AG10803 (cell line): ENCODE measurements at regions not wholly inside any gene's neighbourhood (a gene's known extent, or its start where the extent isn't known, plus 50 kb on each side); places are given as distances from the start of the nearest gene placed in this dataset.

Experiments
- DNase-seq: peaks from one replicate; pipeline ENCODE4 v3.0.0; 2010; ENCODE audit warnings: low read depth
- H3K4me3 ChIP-seq: 2 replicates; pipeline ENCODE4 v1.5.1; 2011; ENCODE audit warnings: mild to moderate bottlenecking, low read length, control low read depth
- TF ChIP-seq, protein P1 (sequence below): conservative IDR thresholded peaks from 2 replicates; pipeline ENCODE4 v1.5.1; 2011; ENCODE audit warnings: mild to moderate bottlenecking, low read length, control low read depth, inconsistent platforms

DNA sequence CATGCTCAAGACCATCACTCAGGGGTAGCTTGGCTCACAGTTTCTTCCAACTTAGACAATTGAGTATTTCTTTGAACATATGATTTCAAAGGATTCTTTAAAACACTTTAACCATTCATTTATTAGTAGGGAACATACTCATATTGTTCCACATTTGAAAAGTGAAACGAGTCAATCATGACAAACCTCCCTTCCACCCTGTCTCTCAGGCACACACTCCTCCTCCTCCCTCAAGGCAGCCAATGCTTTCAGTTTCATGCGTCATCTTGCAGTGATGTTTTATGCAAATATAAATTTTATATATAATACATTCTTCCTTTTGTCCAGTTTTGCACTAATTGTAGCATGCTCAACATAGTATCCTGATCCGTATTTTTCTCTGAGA, 126.0 kb upstream of the BOD1 start:
- no peak for DNase-seq
- TF ChIP-seq, protein P1, sequence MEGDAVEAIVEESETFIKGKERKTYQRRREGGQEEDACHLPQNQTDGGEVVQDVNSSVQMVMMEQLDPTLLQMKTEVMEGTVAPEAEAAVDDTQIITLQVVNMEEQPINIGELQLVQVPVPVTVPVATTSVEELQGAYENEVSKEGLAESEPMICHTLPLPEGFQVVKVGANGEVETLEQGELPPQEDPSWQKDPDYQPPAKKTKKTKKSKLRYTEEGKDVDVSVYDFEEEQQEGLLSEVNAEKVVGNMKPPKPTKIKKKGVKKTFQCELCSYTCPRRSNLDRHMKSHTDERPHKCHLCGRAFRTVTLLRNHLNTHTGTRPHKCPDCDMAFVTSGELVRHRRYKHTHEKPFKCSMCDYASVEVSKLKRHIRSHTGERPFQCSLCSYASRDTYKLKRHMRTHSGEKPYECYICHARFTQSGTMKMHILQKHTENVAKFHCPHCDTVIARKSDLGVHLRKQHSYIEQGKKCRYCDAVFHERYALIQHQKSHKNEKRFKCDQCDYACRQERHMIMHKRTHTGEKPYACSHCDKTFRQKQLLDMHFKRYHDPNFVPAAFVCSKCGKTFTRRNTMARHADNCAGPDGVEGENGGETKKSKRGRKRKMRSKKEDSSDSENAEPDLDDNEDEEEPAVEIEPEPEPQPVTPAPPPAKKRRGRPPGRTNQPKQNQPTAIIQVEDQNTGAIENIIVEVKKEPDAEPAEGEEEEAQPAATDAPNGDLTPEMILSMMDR, result no peak
- H3K4me3 ChIP-seq, result no peak overlapping the region

DNA sequence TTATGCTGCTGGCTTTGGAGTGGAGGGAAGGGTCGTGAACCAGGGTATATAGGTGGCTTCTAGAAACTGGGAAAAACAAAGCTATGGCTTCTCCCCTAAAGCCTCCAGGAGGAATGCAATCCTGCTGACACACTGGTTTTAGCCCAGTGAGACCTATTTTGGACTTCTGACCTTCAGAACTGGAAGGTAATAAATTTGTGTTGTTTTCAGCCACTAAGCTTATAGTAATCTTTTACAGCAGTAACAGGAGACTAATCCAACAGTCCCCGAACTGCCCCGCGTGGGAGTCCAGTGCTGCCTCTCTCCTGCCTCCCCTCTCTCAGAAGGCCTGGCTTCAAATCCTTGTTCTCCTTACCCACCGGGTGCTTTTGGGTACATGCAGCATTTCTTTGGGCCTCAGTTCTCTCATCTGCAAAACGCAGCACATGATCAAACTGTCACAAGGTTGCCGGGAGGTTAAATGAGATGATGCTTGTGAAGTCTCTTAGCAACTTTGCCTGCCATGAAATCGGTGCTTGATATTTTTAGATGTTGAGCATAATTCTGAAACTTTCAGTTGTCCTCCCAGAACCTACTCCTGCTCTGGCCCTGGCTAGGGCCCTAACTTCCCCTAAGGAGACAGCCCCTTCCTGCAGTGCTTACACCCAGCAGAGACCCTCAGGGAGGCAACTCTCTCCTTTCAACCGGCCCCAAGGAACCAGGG, 127.3 kb upstream of the BOD1 start:
- TF ChIP-seq, protein P1, result no peak
- no peak overlapping the region for H3K4me3 ChIP-seq
- DNase-seq, result no peak

GRCh38 chr5:173744551-173744950, 128.1 kb upstream of the BOD1 start:
- TF ChIP-seq, protein P1, result no peak
- no peak for DNase-seq

GRCh38 chr5:173745123-173745522, 128.7 kb upstream of the BOD1 start:
- no peak for DNase-seq
- no peak overlapping the region for H3K4me3 ChIP-seq
- TF ChIP-seq, protein P1, result no peak

More at GRCh38 chr5:173744551-173744950, 128.1 kb upstream of the BOD1 start:
- no peak overlapping the region for H3K4me3 ChIP-seq

DNA sequence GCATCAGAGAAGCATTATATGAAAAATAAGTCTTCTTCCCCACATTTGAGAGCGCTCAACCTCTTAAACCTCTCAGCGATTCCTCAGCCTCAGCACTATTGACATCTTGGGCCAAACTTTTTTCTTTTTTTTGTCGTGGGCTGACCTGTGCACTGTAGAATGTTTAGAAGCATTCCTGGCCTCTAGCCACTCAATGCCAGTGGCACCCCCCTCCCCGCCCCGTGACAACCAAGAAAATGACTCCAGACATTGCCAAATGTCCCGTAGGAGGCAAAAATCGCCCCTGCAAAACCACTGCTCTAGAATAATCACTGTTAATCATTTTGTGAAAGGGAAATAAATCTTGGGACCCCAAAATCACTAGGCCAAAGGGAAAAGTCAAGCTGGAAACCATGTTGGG, 129.1 kb upstream of the BOD1 start:
- H3K4me3 ChIP-seq, result no peak overlapping the region
- TF ChIP-seq, protein P1, result no peak
- DNase-seq, result no peak

- DNase-seq, result no peak
- no peak overlapping the region for H3K4me3 ChIP-seq
- TF ChIP-seq, protein P1, result no peak
Measured at GRCh38 chr5:173746047-173746646, 129.7 kb upstream of the BOD1 start.

- TF ChIP-seq, protein P1, result no peak
- no peak overlapping the region for H3K4me3 ChIP-seq
- DNase-seq, result no peak
Measured at GRCh38 chr5:173747876-173748275, 131.4 kb upstream of the BOD1 start.
